CD4-positive, alpha-beta T cell treated with Interleukin-6 for 4 hours (primary cell): ENCODE measurements at regions not wholly inside any gene's neighbourhood (a gene's known extent, or its start where the extent isn't known, plus 50 kb on each side); places are given as distances from the start of the nearest gene placed in this dataset.

ENCODE experiments used
- DNase-seq: peaks from one replicate; pipeline ENCODE4 v3.0.0-alpha.2; 2020; ENCODE audit warnings: mixed read lengths

DNA sequence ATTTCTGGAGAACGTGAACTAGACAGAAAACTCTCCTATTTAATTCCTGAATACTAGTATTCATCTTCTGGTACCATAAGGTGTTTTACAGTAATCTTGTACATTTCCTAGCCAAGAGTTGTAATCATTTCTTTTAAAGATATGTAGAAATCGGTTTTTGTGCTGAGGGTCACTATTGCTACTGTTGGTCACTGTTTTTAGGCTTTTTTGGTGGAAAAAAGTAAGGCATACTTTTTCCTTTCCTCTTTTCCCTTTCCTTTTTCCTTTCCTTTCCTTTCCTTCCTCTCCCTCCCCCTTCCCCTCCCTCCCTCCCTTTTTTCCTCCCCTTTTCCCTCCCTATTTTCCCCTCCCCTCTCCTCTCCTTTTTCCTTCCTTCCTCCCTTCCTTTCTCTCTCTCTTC, 706.4 kb upstream of the GOT2 start:
- no peak for DNase-seq

DNA sequence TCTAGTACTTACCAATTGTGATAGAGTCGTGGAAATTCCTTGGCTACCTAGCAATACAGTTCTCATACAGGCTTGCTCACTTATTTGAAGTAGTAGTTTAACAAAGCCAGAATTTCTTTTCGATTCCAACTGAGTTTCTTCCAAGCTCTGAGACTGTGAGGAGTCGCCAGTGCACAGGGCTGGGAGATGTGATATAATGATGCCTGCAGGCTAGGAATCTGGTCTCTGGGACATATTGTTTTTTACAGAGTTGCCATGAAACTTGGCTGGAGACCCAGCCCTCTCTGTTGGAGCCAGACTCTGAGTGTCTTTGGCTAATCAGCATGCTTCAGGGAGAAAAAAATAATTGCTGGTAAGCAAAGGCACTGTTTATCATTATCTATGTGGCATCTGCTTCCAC, 698.8 kb upstream of the GOT2 start:
- no peak for DNase-seq

DNA sequence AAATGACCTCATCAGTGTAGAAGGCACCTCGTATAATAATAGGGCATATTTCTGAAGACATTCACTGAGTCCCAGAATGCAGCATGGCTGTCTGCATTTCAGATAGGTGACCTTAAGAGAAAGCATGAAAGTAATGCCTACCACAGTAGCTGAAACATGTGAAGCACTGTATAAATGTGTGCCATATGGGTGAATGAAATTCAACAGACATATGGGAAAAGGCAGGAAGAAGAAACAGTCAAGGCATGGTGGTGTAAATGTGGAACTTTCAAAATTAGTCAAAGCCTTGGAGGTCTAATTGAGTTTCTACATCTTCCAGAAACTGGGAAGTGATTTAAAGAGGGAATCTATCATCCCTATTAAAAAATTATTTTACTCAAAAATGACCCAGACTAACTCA, 698.2 kb upstream of the GOT2 start:
- DNase-seq, result no peak

DNA sequence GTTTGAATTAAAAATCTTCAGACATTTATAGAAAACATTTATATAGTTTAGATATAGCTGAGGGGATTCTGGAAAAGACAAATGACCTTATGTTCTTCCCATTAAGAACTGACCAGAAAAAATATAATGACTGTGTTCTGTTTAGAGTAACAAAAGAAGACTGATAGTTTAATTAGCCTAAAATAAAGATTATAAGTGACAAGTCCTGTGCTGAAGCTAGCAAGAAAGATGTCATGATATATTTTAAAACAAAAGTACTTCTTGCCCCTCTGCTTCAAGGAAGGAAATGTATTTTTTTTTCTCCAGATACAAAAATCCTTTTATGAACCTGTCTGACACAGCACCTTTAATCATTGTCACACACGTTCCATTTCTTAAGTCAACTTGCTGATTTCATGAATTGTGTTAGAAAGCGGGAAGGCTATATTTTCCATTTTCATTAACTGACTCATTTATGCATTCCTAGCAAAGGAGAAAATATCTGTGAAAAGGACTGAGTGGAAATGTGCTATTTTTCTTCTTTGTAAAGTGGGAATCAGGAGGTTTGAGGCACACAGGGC, 690.7 kb upstream of the GOT2 start:
- DNase-seq, result no peak

DNA sequence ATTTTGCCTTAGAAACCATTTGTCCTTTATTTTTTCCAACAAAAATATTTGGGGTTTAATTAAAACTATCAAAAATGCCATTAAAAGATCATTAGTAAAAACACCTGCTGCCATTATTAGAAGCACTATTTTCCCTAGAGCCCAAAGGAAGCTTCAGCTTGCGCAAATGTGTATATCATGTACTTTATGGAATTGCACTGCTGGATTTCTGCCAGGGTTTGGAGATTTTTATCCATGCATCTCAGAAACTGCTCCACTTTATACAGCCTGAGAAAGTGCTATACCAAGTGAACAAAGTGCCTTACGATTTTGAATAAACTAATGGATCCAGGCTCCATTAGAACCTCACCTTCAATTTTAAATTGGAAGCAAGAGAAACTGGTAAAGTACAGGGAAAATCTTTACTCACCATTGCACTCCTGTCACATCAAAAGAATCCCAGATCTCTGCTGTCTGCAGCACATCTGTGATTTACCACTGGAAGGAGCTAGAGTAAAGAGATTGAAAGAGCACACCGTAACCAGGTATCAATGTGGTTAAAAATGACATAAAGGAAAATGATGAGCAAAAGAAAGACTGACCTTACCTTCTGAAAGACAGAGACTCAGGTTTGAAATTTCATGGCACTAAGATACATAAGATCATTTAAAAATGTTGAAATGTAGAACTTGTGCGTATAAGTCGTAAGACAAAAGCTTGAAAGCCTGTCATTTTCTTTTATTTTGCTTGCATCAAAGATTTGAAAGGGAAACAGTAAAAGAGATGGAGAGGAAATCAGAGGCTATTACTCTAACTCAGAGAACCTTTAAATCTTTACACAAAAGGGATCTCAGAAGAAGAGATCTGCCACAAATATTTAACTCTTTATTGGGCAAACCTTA, 678.1 kb upstream of the GOT2 start:
- no peak for DNase-seq

DNA sequence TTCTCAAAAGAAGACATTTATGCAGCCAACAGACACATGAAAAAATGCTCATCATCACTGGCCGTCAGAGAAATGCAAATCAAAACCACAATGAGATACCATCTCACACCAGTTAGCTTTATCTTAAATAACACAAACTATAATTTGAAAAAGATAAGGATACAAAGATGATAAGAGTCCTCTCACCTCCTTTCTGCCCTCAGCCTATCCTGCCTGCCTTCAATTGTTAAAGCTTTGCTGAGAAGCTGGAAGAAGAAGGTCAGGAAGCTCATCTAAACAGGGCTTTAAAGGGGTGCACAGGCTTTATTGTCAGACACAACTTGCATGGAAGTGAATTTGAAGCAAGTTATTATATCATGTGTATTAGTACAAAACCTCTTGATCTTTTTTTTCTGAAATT, 676.3 kb upstream of the GOT2 start:
- no peak for DNase-seq

DNA sequence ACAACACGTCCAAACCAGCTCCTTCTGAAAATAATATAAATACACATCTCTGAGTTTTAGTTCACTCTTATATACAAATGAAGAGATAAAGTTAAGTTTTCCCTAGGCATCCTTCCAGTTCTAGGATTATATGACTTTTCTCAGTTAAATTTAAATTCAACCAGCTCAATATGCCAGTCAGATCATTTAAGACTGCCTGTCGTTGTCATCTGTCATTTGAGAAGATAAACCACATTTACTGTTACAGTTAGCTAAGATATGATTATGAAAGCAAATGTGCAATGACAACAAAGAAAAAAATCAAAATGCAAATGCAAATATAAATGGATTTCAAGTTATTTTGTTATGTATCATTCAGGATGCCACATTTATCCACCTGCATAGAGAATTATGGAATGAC, 671.7 kb upstream of the GOT2 start:
- no peak for DNase-seq

DNA sequence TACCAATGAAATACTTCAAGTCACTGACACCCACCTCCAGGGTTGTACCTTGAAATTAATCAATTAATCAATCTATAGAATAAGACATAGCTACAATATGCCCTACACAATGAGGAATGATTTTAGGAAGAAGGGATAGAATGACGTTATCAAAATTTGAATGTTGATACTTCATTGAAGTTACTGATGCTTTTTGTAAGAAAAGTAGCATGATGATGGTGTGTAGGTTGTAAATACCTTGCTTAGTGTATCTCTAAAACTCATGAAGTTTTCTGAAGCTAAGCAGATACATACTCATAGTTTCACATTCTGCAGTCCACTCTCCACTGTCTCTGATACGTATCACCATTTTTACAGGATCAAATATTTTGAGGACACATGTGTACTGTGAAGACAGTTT, 670.4 kb upstream of the GOT2 start:
- no peak for DNase-seq

DNA sequence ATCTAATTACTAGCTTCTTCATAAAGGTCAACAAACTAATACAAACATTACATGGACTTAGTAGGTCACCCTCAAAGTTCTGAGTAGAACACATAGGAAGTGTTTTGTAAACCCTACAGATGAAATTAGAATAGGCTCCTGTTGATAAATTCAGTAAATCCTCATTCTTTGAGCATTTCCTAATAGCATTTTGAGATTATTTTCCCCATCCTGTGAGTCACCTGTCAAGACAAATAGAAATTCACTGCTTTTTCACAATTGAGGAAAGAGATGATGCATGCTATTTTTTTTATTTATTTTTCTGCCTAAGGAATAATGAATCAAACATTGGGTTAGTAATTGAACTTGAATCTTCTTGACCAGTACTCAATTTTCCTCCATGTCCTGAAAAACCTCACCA, 666.7 kb upstream of the GOT2 start:
- no peak for DNase-seq

DNA sequence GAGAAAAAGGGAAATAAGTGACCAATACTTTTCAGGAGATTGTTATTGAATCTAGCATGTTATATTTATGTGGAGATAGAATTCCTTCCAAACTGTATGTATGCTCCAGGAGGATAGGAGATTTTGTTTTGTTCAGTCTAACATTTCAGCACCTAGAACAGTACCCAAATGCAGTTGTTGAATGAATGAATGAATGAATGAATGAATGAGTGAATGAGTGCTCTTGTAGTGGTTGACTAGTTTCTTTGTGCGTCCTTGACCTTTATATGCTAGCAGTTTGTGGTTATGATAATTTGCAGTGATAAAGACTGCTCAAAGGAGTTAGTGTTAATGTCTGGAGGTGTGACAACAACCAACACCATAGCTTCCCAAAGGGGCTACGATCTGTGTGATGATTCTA, 663.5 kb upstream of the GOT2 start:
- DNase-seq, result no peak

DNA sequence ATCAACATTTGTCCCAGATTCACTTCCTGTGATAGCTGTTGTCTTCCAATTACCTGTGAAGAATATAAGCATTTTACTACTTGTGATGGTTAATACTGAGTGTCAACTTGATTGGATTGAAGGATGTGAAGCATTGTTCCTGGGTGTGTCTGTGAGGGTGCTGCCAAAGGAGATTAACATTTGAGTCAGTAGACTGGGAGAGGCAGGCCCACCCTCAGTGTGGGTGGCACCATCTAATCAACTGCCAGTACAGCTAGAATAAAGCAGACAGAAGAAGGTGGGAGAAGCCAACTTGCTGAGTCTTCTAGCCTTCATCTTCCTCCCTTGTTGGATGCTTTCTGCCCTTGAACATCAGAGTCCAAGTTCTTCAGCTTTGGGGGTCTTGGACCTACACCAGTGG, 660.4 kb upstream of the GOT2 start:
- DNase-seq, result no peak

DNA sequence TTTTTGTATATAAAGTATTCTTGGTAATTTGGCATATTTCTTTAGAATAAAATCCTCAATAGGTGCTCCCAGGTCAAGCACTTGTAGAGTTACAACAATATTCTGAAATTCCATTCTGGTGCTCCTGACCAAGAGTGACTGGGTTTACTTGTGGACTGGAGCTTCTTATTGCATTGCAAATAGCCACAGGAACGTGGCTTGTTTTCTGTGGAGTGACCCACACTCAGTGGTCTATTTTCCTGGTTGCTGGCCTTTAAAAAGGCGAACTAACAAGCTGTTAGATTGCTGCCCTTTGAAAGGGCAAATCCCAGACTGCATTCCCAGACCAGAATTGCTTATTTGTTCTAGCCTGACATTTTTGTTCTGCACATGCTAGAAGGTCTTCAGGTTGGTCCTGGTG, 658.8 kb upstream of the GOT2 start:
- DNase-seq, result no peak

DNA sequence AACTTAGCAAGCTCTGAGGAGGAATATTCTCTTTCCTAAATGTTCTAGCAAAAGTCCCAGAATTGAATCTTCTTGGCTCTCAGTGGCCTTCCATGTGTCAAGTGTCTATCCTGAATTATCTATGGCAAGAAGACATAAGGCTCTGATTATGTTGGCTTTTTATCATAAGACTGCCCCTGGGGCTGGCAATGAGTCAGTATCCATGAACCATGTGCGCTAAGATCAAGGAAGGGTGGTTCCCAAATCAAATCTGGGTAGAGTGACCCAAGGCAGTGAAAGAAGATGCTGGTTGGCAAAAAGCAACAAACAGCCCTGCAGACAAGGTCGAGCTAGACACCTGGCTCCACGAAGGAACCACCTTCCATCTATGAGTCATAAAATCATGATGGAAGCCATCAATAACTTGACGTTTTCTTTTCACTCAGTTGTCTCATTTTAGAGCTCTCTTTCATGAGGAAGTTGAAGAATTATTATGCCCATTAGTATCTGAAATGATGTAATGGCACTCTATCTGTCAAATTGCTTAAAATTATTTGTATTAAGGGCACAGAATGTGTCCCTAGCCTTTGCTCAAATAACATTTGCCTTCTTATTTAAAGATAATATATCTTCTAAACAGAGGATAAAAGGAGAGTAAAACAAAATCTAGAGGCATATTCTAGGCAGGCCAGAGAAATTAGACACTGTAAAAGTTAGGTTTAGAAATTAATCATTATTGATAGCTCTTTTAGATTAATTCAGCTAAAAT, 657.7 kb upstream of the GOT2 start:
- DNase-seq, result no peak

DNA sequence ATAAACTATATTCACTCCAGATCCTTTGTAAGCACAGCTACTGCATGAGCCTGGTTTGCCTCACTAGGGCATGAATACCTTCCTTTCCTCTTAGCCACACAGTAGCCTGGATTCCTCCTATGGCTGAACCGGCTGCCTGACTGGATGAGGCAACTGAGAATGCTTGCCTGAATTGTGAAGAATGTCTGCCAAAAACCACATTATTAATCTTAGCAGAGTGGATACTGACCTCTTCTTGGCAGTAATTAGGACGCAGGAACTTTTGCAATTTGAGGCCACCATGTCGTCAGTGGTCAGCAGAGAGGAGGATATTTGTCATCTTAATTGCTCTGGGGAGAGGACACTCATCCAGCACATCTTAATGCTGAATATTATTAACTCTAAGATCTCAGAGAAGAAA, 651.8 kb upstream of the GOT2 start:
- DNase-seq, result no peak

DNA sequence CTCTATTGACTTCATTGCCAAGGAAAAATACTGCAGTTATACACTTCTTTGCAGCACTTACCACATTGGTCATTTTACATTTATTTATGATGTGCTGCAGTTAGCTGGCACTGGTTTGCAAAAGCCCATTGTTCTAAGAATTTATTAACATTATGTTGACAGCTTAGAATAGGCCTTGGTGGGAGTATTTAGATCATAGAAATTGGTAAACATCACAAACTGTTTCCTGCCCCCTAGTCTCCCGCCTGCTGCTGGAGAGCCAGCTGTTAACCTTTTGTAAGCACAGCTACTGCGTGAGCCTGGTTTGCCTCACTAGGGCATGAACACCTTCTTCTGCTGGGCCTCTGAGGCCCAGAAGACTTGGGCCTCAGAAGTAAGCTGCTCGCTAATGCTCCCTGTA, 651.4 kb upstream of the GOT2 start:
- no peak for DNase-seq

DNA sequence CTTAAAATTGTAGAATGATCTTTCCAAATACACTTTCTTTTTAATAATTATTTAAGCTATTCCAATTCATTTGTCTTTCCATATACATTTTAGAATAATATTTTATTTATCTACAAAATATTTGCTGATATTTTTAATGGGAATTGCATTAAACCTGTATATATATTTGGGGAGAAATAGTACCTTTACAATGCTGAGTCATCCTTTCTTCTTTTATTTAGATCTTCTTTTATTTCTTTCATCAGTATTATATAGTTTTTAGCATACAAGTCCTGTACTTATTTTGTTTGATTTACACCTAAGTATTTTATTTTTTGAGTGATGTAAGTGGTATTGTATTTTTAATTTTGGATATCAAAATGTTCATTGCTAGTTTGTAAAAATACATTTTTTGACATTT, 639.5 kb upstream of the GOT2 start:
- no peak for DNase-seq

DNA sequence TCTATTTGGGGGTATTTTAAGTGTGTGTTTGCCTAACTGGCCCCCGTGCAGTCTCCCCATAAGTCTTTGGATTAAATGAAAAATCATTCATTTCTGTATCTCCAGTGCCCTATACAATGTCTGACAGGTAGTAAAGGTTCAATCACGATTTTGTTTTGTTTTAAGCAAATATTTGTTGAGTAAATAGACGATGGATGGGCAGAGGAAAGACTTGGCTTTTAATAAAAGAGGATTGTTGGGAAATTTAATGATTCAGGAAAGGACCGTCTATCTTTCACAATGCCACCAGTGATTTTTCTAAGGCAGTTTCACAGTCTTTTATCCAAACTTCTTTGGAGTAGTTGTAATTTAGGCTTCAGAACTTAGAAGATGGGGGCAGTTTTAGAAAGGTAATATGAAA, 636.6 kb upstream of the GOT2 start:
- no peak for DNase-seq

DNA sequence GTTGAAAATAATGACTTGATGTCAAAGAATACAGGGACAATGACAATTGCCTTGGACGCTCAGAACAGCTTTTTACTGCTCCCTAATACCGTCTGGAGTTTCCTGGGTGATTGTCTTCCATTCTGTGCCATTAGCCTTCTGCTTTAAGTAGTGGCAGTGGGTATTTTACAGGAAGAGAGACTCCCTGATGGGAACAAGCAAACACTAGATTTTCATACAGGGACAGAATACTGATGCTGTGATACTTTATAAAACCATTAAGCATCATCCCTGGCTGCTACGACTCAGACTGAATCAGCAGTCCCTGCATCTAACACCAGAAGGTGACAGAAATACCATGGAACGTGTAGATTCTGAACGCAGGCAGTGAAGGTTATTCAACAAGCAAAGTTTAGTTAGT, 635.4 kb upstream of the GOT2 start:
- DNase-seq, result no peak

DNA sequence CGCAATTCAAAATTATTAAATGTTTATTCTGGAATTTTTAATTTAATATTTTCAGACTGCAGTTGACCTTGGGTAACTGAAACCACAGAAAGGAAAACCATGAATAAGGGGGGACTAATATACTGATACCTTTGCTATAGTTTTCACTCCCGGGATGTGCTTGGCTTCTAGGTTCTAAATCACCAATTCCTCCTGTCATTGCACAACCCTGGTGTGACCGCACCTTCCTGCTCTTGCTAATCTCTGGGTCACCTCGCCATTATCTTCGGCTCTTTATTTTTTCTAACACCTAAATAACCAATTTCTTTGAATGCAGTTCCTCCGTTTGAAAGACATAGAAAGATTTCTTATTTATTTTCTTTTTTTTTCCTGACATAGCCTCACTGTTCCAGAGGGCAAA, 634.5 kb upstream of the GOT2 start:
- DNase-seq, result no peak

DNA sequence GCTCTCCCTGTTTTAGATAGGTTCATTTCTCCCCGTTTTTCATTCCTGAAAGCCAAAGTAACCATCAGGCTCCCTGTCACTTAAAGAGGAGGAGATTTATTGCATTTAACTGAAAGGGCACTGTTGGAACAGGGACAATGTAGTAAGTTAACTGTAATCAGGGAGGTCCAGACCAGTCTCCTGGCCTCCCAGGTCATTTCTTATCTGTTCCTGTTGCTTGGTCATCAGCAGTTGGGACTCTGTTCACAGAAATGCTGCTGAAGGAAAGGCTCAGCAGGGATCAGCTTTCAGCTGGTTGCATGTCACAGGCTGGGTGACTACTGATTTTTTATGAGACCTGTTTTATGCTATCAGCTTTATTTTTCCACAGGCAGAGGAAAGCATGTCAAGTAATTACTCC, 622.6 kb upstream of the GOT2 start:
- no peak for DNase-seq

DNA sequence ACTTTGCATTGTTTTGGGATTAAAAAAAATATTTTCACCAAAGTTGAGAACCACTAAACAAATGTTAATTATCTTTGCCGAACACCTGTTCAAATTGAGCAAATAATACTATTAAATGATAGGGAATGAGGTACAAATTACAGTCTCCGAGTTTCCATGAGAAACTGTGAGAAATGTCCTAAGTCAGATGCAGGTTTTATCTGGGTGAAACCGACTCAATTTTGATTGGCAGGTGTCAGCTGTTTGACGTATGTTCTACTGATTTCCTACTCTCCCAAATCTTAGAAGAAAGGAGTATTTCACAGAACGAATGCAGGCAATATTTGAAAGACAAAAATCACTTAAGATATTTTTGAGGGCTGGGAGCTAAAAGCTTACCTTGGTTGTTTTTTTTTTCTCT, 622.0 kb upstream of the GOT2 start:
- DNase-seq, result no peak

DNA sequence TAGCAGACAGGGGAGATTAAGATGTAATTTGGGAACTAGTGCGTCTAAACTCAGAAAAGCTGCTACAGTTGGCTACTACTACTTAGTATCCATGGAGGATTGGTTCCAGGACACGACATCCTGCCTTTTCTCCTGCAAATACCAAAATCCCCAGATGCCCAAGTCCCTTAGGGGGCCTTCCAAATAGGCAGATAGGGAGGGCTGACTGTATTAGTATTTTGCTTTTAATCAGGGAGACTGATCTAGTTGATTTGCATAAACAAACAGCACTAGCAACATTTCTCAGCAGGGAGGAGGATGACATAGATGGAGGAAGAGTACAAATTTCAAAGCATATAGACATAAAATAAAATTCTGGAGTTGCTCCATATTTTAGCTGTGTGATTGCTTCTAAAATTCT, 621.6 kb upstream of the GOT2 start:
- DNase-seq, result no peak

DNA sequence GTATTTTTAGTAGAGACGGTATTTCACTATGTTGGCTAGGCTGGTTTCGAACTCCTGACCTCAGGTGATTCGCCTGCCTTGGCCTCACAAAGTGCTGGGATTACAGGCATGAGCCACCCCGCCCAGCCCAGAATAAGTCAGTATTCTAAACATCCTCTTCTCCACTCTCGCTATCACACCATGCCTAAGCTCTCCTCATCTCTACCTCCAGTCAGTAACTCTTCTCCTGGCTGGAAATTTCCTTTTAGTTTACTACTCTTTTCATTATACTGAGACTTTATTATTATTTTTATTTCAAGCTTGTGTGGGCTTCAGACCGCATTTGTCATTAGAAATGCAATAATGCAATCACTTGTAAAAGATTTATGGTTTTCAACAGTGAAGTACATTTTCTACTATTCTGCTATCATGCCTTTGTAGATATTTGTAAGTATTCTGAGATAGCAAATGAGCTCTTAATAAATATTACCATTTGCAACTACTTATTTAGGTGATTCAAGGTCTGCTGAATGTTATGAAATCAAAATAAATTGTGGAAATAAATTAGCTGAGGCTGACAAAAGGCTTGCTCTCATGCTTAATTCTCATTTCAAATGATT, 617.3 kb upstream of the GOT2 start:
- no peak for DNase-seq

DNA sequence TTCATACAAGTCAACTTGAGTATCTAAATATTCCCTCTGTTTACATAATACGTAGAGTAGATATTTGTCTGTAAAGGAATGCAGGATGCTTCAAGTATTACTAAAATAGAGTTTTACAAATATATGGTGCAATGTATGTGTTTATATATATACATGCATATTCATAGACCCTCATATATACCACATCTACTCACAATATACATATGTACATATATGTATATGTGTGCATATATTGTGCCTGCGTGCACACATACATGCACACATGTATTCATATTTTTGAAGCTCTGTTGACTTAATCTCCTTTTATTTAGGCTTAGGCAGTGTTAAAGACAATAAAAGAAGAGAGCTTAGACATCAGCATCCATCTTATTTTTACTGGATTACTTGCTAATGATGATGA, 616.6 kb upstream of the GOT2 start:
- no peak for DNase-seq
